ENCODE measurements at regions not wholly inside any gene's neighbourhood (a gene's known extent, or its start where the extent isn't known, plus 50 kb on each side); places are given as distances from the start of the nearest gene placed in this dataset.

DNA sequence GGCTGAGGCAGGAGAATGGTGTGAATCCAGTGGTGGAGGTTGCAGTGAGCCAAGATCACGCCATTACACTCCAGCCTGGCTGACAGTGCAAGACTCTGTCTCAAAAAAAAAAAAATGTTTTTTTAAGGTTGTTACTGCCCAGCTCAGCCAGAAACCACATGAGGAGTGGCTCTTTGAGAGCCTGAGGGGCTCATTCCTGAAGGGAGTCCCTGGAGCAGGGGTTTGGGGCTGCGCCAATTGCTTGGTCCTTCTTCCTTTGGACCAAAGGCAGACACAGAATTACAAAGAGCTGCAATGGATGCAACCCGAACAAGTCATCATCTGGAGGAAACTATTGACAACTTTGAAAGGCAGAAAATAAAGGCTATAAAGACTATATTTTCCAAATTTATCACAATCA, 60.6 kb upstream of the WWC2 start:
- TF ChIP-seq, protein P1, sequence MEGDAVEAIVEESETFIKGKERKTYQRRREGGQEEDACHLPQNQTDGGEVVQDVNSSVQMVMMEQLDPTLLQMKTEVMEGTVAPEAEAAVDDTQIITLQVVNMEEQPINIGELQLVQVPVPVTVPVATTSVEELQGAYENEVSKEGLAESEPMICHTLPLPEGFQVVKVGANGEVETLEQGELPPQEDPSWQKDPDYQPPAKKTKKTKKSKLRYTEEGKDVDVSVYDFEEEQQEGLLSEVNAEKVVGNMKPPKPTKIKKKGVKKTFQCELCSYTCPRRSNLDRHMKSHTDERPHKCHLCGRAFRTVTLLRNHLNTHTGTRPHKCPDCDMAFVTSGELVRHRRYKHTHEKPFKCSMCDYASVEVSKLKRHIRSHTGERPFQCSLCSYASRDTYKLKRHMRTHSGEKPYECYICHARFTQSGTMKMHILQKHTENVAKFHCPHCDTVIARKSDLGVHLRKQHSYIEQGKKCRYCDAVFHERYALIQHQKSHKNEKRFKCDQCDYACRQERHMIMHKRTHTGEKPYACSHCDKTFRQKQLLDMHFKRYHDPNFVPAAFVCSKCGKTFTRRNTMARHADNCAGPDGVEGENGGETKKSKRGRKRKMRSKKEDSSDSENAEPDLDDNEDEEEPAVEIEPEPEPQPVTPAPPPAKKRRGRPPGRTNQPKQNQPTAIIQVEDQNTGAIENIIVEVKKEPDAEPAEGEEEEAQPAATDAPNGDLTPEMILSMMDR (conservative IDR thresholded peaks at IDR 0.05; ENCODE audit: low read depth, low read length) = no peak
- no peak for TF ChIP-seq POLR2A (IDR thresholded peaks at IDR 0.05; ENCODE audit: low read depth, low read length)
- TF ChIP-seq RAD21 (IDR thresholded peaks at IDR 0.05; ENCODE audit: low read length) = no peak
- no peak for TF ChIP-seq RFX5 (IDR thresholded peaks at IDR 0.05; ENCODE audit: low read depth, low read length)
- TF ChIP-seq BHLHE40 (IDR thresholded peaks at IDR 0.05; ENCODE audit: low read depth, low read length) = no peak
- TF ChIP-seq MXI1 (IDR thresholded peaks at IDR 0.05; ENCODE audit: borderline replicate concordance, low read depth, low read length) = no peak
- TF ChIP-seq SMC3 (IDR thresholded peaks at IDR 0.05; ENCODE audit: low read depth, low read length) = no peak
- TF ChIP-seq, protein P2, sequence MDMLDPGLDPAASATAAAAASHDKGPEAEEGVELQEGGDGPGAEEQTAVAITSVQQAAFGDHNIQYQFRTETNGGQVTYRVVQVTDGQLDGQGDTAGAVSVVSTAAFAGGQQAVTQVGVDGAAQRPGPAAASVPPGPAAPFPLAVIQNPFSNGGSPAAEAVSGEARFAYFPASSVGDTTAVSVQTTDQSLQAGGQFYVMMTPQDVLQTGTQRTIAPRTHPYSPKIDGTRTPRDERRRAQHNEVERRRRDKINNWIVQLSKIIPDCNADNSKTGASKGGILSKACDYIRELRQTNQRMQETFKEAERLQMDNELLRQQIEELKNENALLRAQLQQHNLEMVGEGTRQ (IDR thresholded peaks at IDR 0.05; ENCODE audit: low read depth, low read length) = no peak
- TF ChIP-seq NFE2L2 (IDR thresholded peaks at IDR 0.05; ENCODE audit: low read depth, low read length) = no peak
- TF ChIP-seq CEBPB (IDR thresholded peaks at IDR 0.05; ENCODE audit: low read depth, low read length) = no peak
- TF ChIP-seq RCOR1 (IDR thresholded peaks at IDR 0.05; ENCODE audit: insufficient replicate concordance, low read length) = no peak
- TF ChIP-seq MAZ (IDR thresholded peaks at IDR 0.05; ENCODE audit: borderline replicate concordance, low read depth, low read length) = no peak
- TF ChIP-seq, protein P3, sequence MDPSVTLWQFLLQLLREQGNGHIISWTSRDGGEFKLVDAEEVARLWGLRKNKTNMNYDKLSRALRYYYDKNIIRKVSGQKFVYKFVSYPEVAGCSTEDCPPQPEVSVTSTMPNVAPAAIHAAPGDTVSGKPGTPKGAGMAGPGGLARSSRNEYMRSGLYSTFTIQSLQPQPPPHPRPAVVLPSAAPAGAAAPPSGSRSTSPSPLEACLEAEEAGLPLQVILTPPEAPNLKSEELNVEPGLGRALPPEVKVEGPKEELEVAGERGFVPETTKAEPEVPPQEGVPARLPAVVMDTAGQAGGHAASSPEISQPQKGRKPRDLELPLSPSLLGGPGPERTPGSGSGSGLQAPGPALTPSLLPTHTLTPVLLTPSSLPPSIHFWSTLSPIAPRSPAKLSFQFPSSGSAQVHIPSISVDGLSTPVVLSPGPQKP (IDR thresholded peaks at IDR 0.05; ENCODE audit: borderline replicate concordance, low read depth, low read length) = no peak
- no peak for TF ChIP-seq FOS (IDR thresholded peaks at IDR 0.05; ENCODE audit: low read depth, low read length)
